GM12878 (cell line): ENCODE measurements at regions not wholly inside any gene's neighbourhood (a gene's known extent, or its start where the extent isn't known, plus 50 kb on each side); places are given as distances from the start of the nearest gene placed in this dataset.

Source experiments
- ATAC-seq: fragments of 200-7000 bp; cut with Tn5 transposase; 3 replicates; pipeline ENCODE4 v1.9.1; 2020; ENCODE audit warnings: mild to moderate bottlenecking, moderate library complexity
- BruUV-seq: library from RNA; stranded (reverse); fragments of 400-500 nt; replicated peaks from 2 replicates; lab custom pipeline; 2021; lab: Mats Ljungman, UMichigan
- CTCF ChIA-PET: fragments of 300-600 bp; sonication (Branson Sonifier 250); formaldehyde crosslinking; extraction: SDS; loops from one replicate; lab custom pipeline; 2021; ENCODE audit warnings: inconsistent platforms; lab: Yijun Ruan, JAX
- POLR2A ChIA-PET: fragments of 350-600 bp; formaldehyde crosslinking; extraction: SDS; loops from one replicate; lab custom pipeline; 2021; ENCODE audit warnings: inconsistent platforms; lab: Charles Lee
- RAD21 ChIA-PET: fragments of 300-600 bp; sonication (Branson Sonifier 250); formaldehyde crosslinking; loops from one replicate; lab custom pipeline; 2023; ENCODE audit warnings: antibody characterized with exemption; ENCODE audit not compliant: unreplicated experiment; lab: Charles Lee
- SMC1A ChIA-PET: fragments of 300-600 bp; sonication (Branson Sonifier 250); formaldehyde crosslinking; loops from one replicate; lab custom pipeline; 2023; ENCODE audit not compliant: unreplicated experiment, uncharacterized antibody; lab: Charles Lee
- DNase-seq: peaks from one replicate; pipeline ENCODE4 v3.0.0-alpha.2; 2011; ENCODE audit warnings: low read depth, low spot score
- FAIRE-seq: peaks from 3 replicates; lab custom pipeline; 2011; peaks lifted over from hg19 to GRCh38; lab: Jason Lieb, UNC
- H2AFZ ChIP-seq: 2 replicates; pipeline ENCODE4 v1.6.0; 2011; ENCODE audit warnings: low read depth, low read length, control low read depth; ENCODE audit not compliant: control insufficient read depth
- H3K27ac ChIP-seq: 2 replicates; pipeline ENCODE4 v1.5.1; 2011; ENCODE audit warnings: control low read depth; ENCODE audit not compliant: control insufficient read depth, insufficient read depth
- H3K27me3 ChIP-seq, 2 experiments: replicated peaks in 1 of 2; 2 replicates each; pipeline versions ENCODE4 v1.6.0 to v1.6.1; 2011; ENCODE audit warnings: low read length in 1 of 2; ENCODE audit not compliant: control insufficient read depth in 2 of 2, insufficient read depth in 2 of 2
- H3K36me3 ChIP-seq, 2 experiments: 2 replicates each; pipeline ENCODE4 v1.5.1; 2011; ENCODE audit warnings: low read length in 1 of 2; ENCODE audit not compliant: control insufficient read depth in 2 of 2, insufficient read depth in 2 of 2
- H3K4me1 ChIP-seq: 2 replicates; pipeline ENCODE4 v1.6.1; 2011; ENCODE audit warnings: mild to moderate bottlenecking, low read length, moderate library complexity, mixed read lengths; ENCODE audit not compliant: control insufficient read depth, insufficient read depth
- H3K4me2 ChIP-seq: 2 replicates; pipeline ENCODE4 v1.6.0; 2011; ENCODE audit warnings: control low read depth; ENCODE audit not compliant: control insufficient read depth, insufficient read depth
- H3K4me3 ChIP-seq: fragments of 200-600 bp; sonication (generic); 2 replicates; pipeline ENCODE4 v1.5.1; 2016
- H3K79me2 ChIP-seq: 2 replicates; pipeline ENCODE4 v1.6.0; 2011; ENCODE audit warnings: low read length; ENCODE audit not compliant: control insufficient read depth, insufficient read depth
- H3K9ac ChIP-seq: 2 replicates; pipeline ENCODE4 v1.8.0; 2011; ENCODE audit warnings: low read length, control low read depth, mixed read lengths; ENCODE audit not compliant: control insufficient read depth, insufficient read depth
- H3K9me3 ChIP-seq: replicated peaks from 3 replicates; pipeline ENCODE4 v1.5.1; 2011; ENCODE audit warnings: mild to moderate bottlenecking, low read length; ENCODE audit not compliant: control insufficient read depth, insufficient read depth
- H4K20me1 ChIP-seq: 2 replicates; pipeline ENCODE4 v1.6.0; 2011; ENCODE audit not compliant: control insufficient read depth, insufficient read depth
- SIX5 ChIP-seq: IDR thresholded peaks from 2 replicates; pipeline ENCODE4 v1.6.1; 2011; ENCODE audit warnings: mild to moderate bottlenecking, low read depth, low read length, moderate library complexity; ENCODE audit not compliant: severe bottlenecking
- WGBS: methylation state at CpG from one replicate; pipeline ENCODE4 v1.1.6; 2016; ENCODE audit warnings: low lambda C conversion rate; ENCODE audit not compliant: insufficient replicate concordance, insufficient coverage; ENCODE audit errors: missing lambda C conversion rate; 5-methylcytosine and 5-hydroxymethylcytosine counted together
- in situ Hi-C: fragments of 300-500 bp; cut with MboI; formaldehyde crosslinking; loops from 9 replicates; pipeline ENCODE4 v1.14.3; 2018; ENCODE audit warnings: mixed read lengths
- intact Hi-C: fragments of 100-400 bp; cut with micrococcal nuclease; formaldehyde crosslinking; loops from one replicate; pipeline ENCODE4 v1.14.2; 2022; ENCODE audit not compliant: unreplicated experiment
- TF ChIP-seq, protein P1 (sequence below), 3 experiments: IDR thresholded peaks in 2 of 3; conservative IDR thresholded peaks in 1 of 3; 2 replicates each; pipeline ENCODE4 v1.5.1; 2011; ENCODE audit warnings: low read depth in 3 of 3, low read length in 3 of 3, mild to moderate bottlenecking in 3 of 3, control low read depth in 2 of 3, moderate library complexity in 2 of 3, inconsistent platforms in 1 of 3, mixed read lengths in 1 of 3; ENCODE audit not compliant: control insufficient read depth in 2 of 3, insufficient read depth in 1 of 3; ENCODE audit errors: extremely low read depth in 1 of 3
- TF ChIP-seq, protein P2 (sequence below): fragments of 450-650 bp; IDR thresholded peaks from 2 replicates; pipeline ENCODE4 v1.6.1; 2018; ENCODE audit warnings: borderline replicate concordance, mild to moderate bottlenecking; ENCODE audit not compliant: partially characterized antibody

DNA sequence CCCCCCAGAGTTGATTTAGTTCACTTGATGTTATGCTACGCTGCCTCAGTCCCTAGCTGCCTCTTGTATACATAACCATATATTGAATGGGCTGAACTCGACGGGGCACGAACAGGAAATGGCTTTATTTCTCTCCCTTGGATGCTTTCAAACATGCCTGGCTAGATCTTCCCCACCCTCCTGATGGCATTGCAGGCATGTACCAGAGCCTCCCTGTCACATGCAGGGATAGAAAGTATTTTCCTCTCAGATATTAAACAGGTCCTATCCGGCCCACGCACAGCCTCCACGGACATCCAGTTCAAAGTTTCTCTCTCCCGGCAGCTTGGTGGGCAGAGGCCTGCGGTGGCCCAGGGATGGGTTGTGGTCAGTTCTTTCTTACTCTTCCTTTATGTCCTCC is 422.1 kb downstream of the RPS24 start:
- Histone ChIP-seq H3K79me2 (no peaks in the 10 kb centered on the region), H2AFZ (no peak overlapping the region), H3K9ac (no peak overlapping the region), H4K20me1 (no peaks in the 10 kb centered on the region), H3K27me3 (no peaks in the 10 kb centered on the region; a peak in 3 of 4 replicates), H3K4me3 (no peak overlapping the region), H3K9me3 (no peaks in the 10 kb centered on the region), H3K27ac (no peak overlapping the region), H3K4me2 (no peak overlapping the region), H3K4me1 (no peaks in the 10 kb centered on the region), H3K36me3 (no peaks in the 10 kb centered on the region)
- ATAC-seq, result no peak
- intact Hi-C loops, result no loop called here
- ChIA-PET CTCF (no interaction called here), POLR2A (no interaction called here), RAD21 (no interaction called here), SMC1A (no interaction called here)
- FAIRE-seq, result no peak
- TF ChIP-seq, protein P1, sequence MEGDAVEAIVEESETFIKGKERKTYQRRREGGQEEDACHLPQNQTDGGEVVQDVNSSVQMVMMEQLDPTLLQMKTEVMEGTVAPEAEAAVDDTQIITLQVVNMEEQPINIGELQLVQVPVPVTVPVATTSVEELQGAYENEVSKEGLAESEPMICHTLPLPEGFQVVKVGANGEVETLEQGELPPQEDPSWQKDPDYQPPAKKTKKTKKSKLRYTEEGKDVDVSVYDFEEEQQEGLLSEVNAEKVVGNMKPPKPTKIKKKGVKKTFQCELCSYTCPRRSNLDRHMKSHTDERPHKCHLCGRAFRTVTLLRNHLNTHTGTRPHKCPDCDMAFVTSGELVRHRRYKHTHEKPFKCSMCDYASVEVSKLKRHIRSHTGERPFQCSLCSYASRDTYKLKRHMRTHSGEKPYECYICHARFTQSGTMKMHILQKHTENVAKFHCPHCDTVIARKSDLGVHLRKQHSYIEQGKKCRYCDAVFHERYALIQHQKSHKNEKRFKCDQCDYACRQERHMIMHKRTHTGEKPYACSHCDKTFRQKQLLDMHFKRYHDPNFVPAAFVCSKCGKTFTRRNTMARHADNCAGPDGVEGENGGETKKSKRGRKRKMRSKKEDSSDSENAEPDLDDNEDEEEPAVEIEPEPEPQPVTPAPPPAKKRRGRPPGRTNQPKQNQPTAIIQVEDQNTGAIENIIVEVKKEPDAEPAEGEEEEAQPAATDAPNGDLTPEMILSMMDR (IDR thresholded peaks at IDR 0.05 in 2 of 3, conservative IDR thresholded peaks at IDR 0.05 in 1 of 3; ENCODE audit: control insufficient read depth in 2 of 3, extremely low read depth in 1 of 3, insufficient read depth in 1 of 3, low read depth in 3 of 3, low read length in 3 of 3), result no peak
- TF ChIP-seq, protein P2, sequence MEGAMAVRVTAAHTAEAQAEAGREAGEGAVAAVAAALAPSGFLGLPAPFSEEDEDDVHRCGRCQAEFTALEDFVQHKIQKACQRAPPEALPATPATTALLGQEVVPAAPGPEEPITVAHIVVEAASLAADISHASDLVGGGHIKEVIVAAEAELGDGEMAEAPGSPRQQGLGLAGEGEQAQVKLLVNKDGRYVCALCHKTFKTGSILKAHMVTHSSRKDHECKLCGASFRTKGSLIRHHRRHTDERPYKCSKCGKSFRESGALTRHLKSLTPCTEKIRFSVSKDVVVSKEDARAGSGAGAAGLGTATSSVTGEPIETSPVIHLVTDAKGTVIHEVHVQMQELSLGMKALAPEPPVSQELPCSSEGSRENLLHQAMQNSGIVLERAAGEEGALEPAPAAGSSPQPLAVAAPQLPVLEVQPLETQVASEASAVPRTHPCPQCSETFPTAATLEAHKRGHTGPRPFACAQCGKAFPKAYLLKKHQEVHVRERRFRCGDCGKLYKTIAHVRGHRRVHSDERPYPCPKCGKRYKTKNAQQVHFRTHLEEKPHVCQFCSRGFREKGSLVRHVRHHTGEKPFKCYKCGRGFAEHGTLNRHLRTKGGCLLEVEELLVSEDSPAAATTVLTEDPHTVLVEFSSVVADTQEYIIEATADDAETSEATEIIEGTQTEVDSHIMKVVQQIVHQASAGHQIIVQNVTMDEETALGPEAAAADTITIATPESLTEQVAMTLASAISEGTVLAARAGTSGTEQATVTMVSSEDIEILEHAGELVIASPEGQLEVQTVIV, result no peak
- no peak for TF ChIP-seq SIX5
- WGBS, result 48% methylated on average over 9 of the region's 9 CpGs
- BruUV-seq, result no TSS peak
- no peak for DNase-seq
- in situ Hi-C loops, result no loop called here
